Kidney tubule cell (primary cell): ENCODE measurements at regions not wholly inside any gene's neighbourhood (a gene's known extent, or its start where the extent isn't known, plus 50 kb on each side); places are given as distances from the start of the nearest gene placed in this dataset.

Experiments used
- DNase-seq: peaks from one replicate; pipeline ENCODE4 v3.0.0-alpha.2; 2018; ENCODE audit warnings: low spot score

DNA sequence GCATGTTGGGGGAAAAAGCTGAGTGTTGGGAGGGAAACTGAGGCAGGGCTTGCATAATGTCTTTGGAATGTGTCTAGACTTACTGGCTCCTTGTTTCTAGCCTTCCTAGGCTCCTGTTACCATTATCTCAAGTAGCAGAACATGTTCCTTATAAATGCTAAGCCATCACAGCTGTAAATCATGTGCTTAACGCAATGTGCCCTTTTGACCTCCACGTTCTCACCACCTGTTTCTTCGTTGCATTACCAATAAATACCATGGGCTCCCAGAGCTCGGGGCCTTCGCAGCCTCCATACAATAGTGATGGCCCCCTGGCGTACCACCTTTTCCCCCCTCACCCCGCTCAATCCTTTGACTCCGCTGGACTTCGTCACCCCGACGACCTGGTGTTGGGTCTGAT, 54.0 kb upstream of the CWC22 start:
- no peak for DNase-seq

DNA sequence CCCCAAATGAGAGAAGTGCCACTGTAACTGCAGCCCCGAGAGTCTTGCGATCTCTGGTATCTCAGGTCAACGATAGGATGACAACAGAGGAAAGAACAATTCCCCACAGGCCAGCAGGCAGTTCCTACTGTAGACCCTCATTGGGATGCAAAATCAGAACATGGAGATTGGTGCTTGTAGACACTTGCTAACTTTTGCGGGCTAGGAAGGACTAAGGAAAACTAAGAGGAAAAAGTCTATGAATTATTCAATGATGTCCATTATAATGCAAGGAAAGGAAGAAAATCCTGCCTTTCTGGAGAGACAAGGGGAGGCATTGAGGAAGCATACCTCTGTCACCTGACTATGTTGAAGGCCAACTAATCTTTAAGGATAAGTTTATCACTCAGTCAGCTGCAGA, 51.9 kb upstream of the CWC22 start:
- DNase-seq = no peak

DNA sequence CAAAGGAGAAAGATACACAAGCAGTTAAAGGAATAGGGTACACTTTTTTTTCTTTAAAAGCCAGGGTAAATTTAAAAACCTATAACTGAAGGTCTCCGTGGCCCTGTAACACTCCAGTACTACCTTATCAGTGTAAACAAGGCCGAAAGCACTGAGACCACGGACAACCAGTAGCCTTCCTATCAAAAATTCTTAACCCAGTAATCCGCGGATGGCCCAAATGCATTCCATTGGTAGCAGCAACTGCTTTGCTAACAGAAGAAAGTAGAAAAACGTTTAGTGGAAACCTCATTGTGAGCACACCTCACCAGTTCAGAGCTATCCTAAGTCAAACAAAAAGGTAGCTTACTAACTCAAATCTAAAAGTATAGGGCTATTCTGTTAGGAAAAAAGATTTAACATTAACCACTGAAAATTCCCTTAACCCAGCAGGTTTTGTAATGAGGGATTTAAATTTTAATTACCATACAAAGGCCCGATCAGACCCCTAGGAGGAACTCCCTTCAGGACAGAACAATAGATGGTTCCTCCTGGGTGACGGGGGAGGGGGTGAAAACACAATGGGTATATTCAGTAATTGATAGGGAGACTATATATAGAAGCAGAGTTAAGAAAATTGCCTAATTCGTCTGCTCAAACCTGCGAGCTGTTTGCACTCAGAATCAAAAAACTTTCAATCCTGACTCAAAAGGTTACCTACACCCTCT, 50.8 kb upstream of the CWC22 start:
- DNase-seq = no peak
